H9 (cell line): ENCODE measurements at regions not wholly inside any gene's neighbourhood (a gene's known extent, or its start where the extent isn't known, plus 50 kb on each side); places are given as distances from the start of the nearest gene placed in this dataset.
A peak's percentile ranks its signal among the peaks of the same experiment; 100 is the strongest.
"Not testable (repeated sequence)": the region's sequence is repeated elsewhere in the genome, so short reads cannot be mapped to it uniquely, and the experiment has no call there.

Experiments
- DNase-seq: peaks from one replicate; pipeline ENCODE4 v3.0.0-alpha.2; 2017
- H2AFZ ChIP-seq: one replicate; pipeline ENCODE4 v1.6.1; 2013; ENCODE audit warnings: mild to moderate bottlenecking, low read length, control low read depth, moderate library complexity
- H2AK5ac ChIP-seq: 2 replicates; pipeline ENCODE4 v1.6.1; 2013; ENCODE audit warnings: low read length, control low read depth, mixed read lengths; ENCODE audit not compliant: insufficient read length
- H2BK120ac ChIP-seq: one replicate; pipeline ENCODE4 v1.6.1; 2013; ENCODE audit warnings: low read depth, mild to moderate bottlenecking, low read length, control low read depth, inconsistent platforms; ENCODE audit not compliant: poor library complexity, severe bottlenecking
- H2BK12ac ChIP-seq: 2 replicates; pipeline ENCODE4 v1.6.1; 2013; ENCODE audit warnings: low read length, control low read depth, mixed read lengths, low read depth; ENCODE audit not compliant: insufficient read length
- H2BK15ac ChIP-seq: 2 replicates; pipeline ENCODE4 v1.6.1; 2013; ENCODE audit warnings: low read depth, low read length, control low read depth
- H2BK20ac ChIP-seq: one replicate; pipeline ENCODE4 v1.6.1; 2013; ENCODE audit warnings: low read depth, mild to moderate bottlenecking, low read length, control low read depth, inconsistent platforms; ENCODE audit not compliant: poor library complexity, severe bottlenecking
- H2BK5ac ChIP-seq: 2 replicates; pipeline ENCODE4 v1.6.1; 2013; ENCODE audit warnings: low read length, control low read depth, mixed read lengths; ENCODE audit not compliant: insufficient read length
- H3K14ac ChIP-seq: 2 replicates; pipeline ENCODE4 v1.6.1; 2013; ENCODE audit warnings: low read length, control low read depth; ENCODE audit not compliant: insufficient read depth
- H3K18ac ChIP-seq: 2 replicates; pipeline ENCODE4 v1.6.1; 2013; ENCODE audit warnings: low read depth, mild to moderate bottlenecking, mixed read lengths, low read length, control low read depth; ENCODE audit not compliant: insufficient read length
- H3K23ac ChIP-seq: 2 replicates; pipeline ENCODE4 v1.6.1; 2013; ENCODE audit warnings: low read length, control low read depth, mixed read lengths, low read depth; ENCODE audit not compliant: insufficient read length
- H3K23me2 ChIP-seq: 2 replicates; pipeline ENCODE4 v1.6.1; 2013; ENCODE audit warnings: low read depth, mild to moderate bottlenecking, mixed read lengths, low read length, control low read depth; ENCODE audit not compliant: insufficient read length, poor library complexity, severe bottlenecking
- H3K27ac ChIP-seq: 2 replicates; pipeline ENCODE4 v1.5.1; 2013; ENCODE audit warnings: low read length, control low read depth, mixed read lengths, low read depth; ENCODE audit not compliant: insufficient read length
- H3K27me3 ChIP-seq: 2 replicates; pipeline ENCODE4 v1.6.1; 2013; ENCODE audit warnings: low read length, control low read depth, inconsistent platforms; ENCODE audit not compliant: insufficient read depth
- H3K4ac ChIP-seq: 2 replicates; pipeline ENCODE4 v1.6.1; 2013; ENCODE audit warnings: low read depth, mild to moderate bottlenecking, control low read depth, inconsistent platforms, low read length, moderate library complexity
- H3K4me1 ChIP-seq: 2 replicates; pipeline ENCODE4 v1.6.1; 2013; ENCODE audit warnings: low read length, control low read depth, inconsistent platforms; ENCODE audit not compliant: insufficient read depth
- H3K4me2 ChIP-seq: 2 replicates; pipeline ENCODE4 v1.6.1; 2013; ENCODE audit warnings: low read length, control low read depth, mixed read lengths; ENCODE audit not compliant: insufficient read length, insufficient read depth
- H3K56ac ChIP-seq: 2 replicates; pipeline ENCODE4 v1.6.1; 2013; ENCODE audit warnings: low read depth, mild to moderate bottlenecking, mixed read lengths, low read length, control low read depth; ENCODE audit not compliant: insufficient read length
- H3K79me1 ChIP-seq: 2 replicates; pipeline ENCODE4 v1.6.1; 2013; ENCODE audit warnings: low read depth, mild to moderate bottlenecking, moderate library complexity, low read length, control low read depth, inconsistent platforms; ENCODE audit not compliant: insufficient read depth, poor library complexity, severe bottlenecking
- H3K79me2 ChIP-seq: 2 replicates; pipeline ENCODE4 v1.6.1; 2013; ENCODE audit warnings: low read length, control low read depth, inconsistent platforms; ENCODE audit not compliant: insufficient read depth
- H3K9ac ChIP-seq: 2 replicates; pipeline ENCODE4 v1.6.1; 2013; ENCODE audit warnings: low read length, control low read depth, mixed read lengths; ENCODE audit not compliant: insufficient read length; ENCODE audit errors: extremely low read depth
- H3K9me3 ChIP-seq: one replicate; pipeline ENCODE4 v1.6.1; 2013; ENCODE audit warnings: low read depth, low read length, inconsistent platforms; ENCODE audit not compliant: control insufficient read depth
- H3T11ph ChIP-seq: one replicate; pipeline ENCODE4 v1.6.1; 2013; ENCODE audit warnings: mild to moderate bottlenecking, low read length, control low read depth, inconsistent platforms
- H4K20me1 ChIP-seq: one replicate; pipeline ENCODE4 v1.6.1; 2013; ENCODE audit not compliant: control insufficient read depth, insufficient read length, insufficient read depth
- H4K5ac ChIP-seq: 2 replicates; pipeline ENCODE4 v1.6.1; 2013; ENCODE audit warnings: low read depth, mild to moderate bottlenecking, mixed read lengths, low read length, control low read depth; ENCODE audit not compliant: insufficient read length
- H4K8ac ChIP-seq: replicated peaks from 2 replicates; pipeline ENCODE4 v1.6.1; 2013; ENCODE audit warnings: low read length, control low read depth, mixed read lengths, low read depth; ENCODE audit not compliant: insufficient read length
- H4K91ac ChIP-seq: 2 replicates; pipeline ENCODE4 v1.6.1; 2013; ENCODE audit warnings: low read depth, mild to moderate bottlenecking, moderate library complexity, mixed read lengths, low read length, control low read depth; ENCODE audit not compliant: insufficient read length
- H3K27ac Mint-ChIP-seq, 3 experiments: 2 replicates in 2 of 3; 3 replicates in 1 of 3; pipeline ENCODE4 v1.8.0; 2020 to 2021; ENCODE audit warnings: mixed read lengths in 3 of 3, mild to moderate bottlenecking in 1 of 3, moderate library complexity in 1 of 3
- H3K27me3 Mint-ChIP-seq: 2 replicates; pipeline ENCODE4 v1.8.0; 2021; ENCODE audit warnings: low read depth, mild to moderate bottlenecking, moderate library complexity, mixed read lengths
- H3K36me3 Mint-ChIP-seq, 3 experiments: 2 replicates in 2 of 3; 3 replicates in 1 of 3; pipeline ENCODE4 v1.8.0; 2020 to 2021; ENCODE audit warnings: low read depth in 3 of 3, mixed read lengths in 3 of 3; ENCODE audit not compliant: insufficient read depth in 1 of 3
- H3K4me1 Mint-ChIP-seq, 2 experiments: 2 replicates each; pipeline ENCODE4 v1.8.0; 2020; ENCODE audit warnings: mixed read lengths in 2 of 2
- H3K4me3 Mint-ChIP-seq, 2 experiments: 2 replicates in 1 of 2; 3 replicates in 1 of 2; pipeline ENCODE4 v1.8.0; 2020 to 2021; ENCODE audit warnings: mild to moderate bottlenecking in 2 of 2, mixed read lengths in 2 of 2, moderate library complexity in 1 of 2
- H3K9me3 Mint-ChIP-seq, 2 experiments: 2 replicates in 1 of 2; 3 replicates in 1 of 2; pipeline ENCODE4 v1.8.0; 2020; ENCODE audit warnings: mild to moderate bottlenecking in 2 of 2, mixed read lengths in 2 of 2, moderate library complexity in 1 of 2
- WGBS: extraction: QIAGEN DNeasy Blood & Tissue Kit; methylation state at CpG from one replicate; pipeline ENCODE4 v1.1.7; 2013; ENCODE audit warnings: missing lambda C conversion rate, low lambda C conversion rate, mixed read lengths; ENCODE audit not compliant: insufficient read length; ENCODE audit errors: extremely low coverage; 5-methylcytosine and 5-hydroxymethylcytosine counted together

GRCh38 chr3:75500357-75500756 lies 163.8 kb upstream of the FRG2C start:
- not testable (repeated sequence) for H3K9ac ChIP-seq, H3K27ac Mint-ChIP-seq, H3K9me3 ChIP-seq, H2BK5ac ChIP-seq, H2BK20ac ChIP-seq, H3K23me2 ChIP-seq, H3K14ac ChIP-seq, H3K4me2 ChIP-seq, H3K27me3 ChIP-seq, H3K27ac ChIP-seq, DNase-seq, H3K56ac ChIP-seq, H3K9me3 Mint-ChIP-seq, H2BK120ac ChIP-seq, H3K36me3 Mint-ChIP-seq, H2BK12ac ChIP-seq, H3K18ac ChIP-seq, H3K4ac ChIP-seq, H3K79me1 ChIP-seq, H2AFZ ChIP-seq, H3K79me2 ChIP-seq, H3K23ac ChIP-seq, H3K4me3 Mint-ChIP-seq, H3T11ph ChIP-seq, H4K20me1 ChIP-seq, H3K27me3 Mint-ChIP-seq, H4K91ac ChIP-seq, H4K8ac ChIP-seq, H3K4me1 ChIP-seq, H2AK5ac ChIP-seq, H4K5ac ChIP-seq, H2BK15ac ChIP-seq
- peaks cover 23 to 28% of the 10 kb centered on the region in 2 experiments for H3K4me1 Mint-ChIP-seq
- no CpG with 5 or more reads among the region's 4 CpGs for WGBS

DNA sequence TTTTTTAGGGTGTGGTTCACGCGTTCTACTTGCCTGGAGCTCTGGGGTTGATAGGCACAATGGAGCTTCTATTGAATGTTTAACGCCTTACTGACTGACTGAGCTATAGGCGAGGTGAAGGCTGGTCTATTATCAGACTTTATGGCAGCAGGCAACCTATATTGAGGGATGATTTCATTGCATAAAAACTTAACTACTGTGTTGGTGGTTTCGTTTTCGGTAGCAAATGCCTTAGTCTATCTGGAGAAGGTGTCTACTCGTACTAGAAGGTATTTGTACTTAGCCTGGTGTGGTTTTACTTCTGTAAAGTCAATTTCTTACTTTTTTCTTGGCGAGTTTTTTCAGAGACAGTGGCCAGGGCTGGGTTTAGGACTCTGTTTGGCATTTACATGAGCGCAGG lies 162.0 kb upstream of the FRG2C start:
- H3K79me1 ChIP-seq, H3K27ac ChIP-seq, H3K36me3 Mint-ChIP-seq, H3K23me2 ChIP-seq, H2AFZ ChIP-seq, H3K23ac ChIP-seq, H3K4me3 Mint-ChIP-seq, H3K9me3 Mint-ChIP-seq, H4K8ac ChIP-seq, H3K27me3 Mint-ChIP-seq, H2BK20ac ChIP-seq, H3K4me2 ChIP-seq, H3T11ph ChIP-seq, H4K20me1 ChIP-seq, H2BK120ac ChIP-seq, H3K79me2 ChIP-seq, H2BK5ac ChIP-seq, H4K91ac ChIP-seq, H3K14ac ChIP-seq, H3K9ac ChIP-seq, H3K9me3 ChIP-seq, H2AK5ac ChIP-seq, H3K4me1 ChIP-seq, H3K56ac ChIP-seq, DNase-seq, H4K5ac ChIP-seq, H3K27me3 ChIP-seq, H3K18ac ChIP-seq, H2BK12ac ChIP-seq, H2BK15ac ChIP-seq, H3K4ac ChIP-seq: not testable (repeated sequence)
- Mint-ChIP-seq H3K27ac (peak overlapping the region in 1 of 3 experiments; percentile 18; a peak in 2 of 7 replicates), H3K4me1 (peaks cover 23 to 28% of the 10 kb centered on the region in 2 experiments)
- no CpG with 5 or more reads among the region's 9 CpGs for WGBS
